Transverse colon (tissue), 4 donors: ENCODE measurements at regions not wholly inside any gene's neighbourhood (a gene's known extent, or its start where the extent isn't known, plus 50 kb on each side); places are given as distances from the start of the nearest gene placed in this dataset.
A peak's percentile ranks its signal among the peaks of the same experiment; 100 is the strongest.

ENCODE experiments used
- DNase-seq: peaks from one replicate; pipeline ENCODE4 v3.0.0-alpha.2; 2019
- H3K27ac ChIP-seq, 4 donors: fragments of 200-600 bp; sonication (generic); 2 replicates each; pipeline ENCODE4 v1.5.1; 2016 to 2018; ENCODE audit warnings: inconsistent platforms in 4 of 4
- H3K27me3 ChIP-seq: fragments of 200-600 bp; sonication (generic); 2 replicates; pipeline ENCODE4 v1.5.1; 2017; ENCODE audit warnings: inconsistent platforms
- H3K36me3 ChIP-seq, 4 donors: fragments of 200-600 bp; sonication (generic); 2 replicates each; pipeline ENCODE4 v1.5.1; 2017 to 2019; ENCODE audit warnings: inconsistent platforms in 4 of 4
- H3K4me1 ChIP-seq, 4 donors: fragments of 200-600 bp; sonication (generic); 2 replicates each; pipeline ENCODE4 v1.5.1; 2017 to 2020; ENCODE audit warnings: inconsistent platforms in 4 of 4
- H3K4me3 ChIP-seq, 4 donors: fragments of 200-600 bp; sonication (generic); 1 replicate in 1 of 4; 2 replicates in 3 of 4; pipeline versions ENCODE4 v1.5.1 to v1.6.1; 2017 to 2019; ENCODE audit warnings: inconsistent platforms in 4 of 4
- H3K9me3 ChIP-seq, 2 donors: fragments of 200-600 bp; sonication (generic); 2 replicates each; pipeline ENCODE4 v1.5.1; 2017 to 2019; ENCODE audit warnings: inconsistent platforms in 2 of 2
- EP300 ChIP-seq: sonication (generic); formaldehyde crosslinking; IDR thresholded peaks from one replicate; pipeline ENCODE4 v1.6.1; 2017; ENCODE audit warnings: antibody characterized with exemption, low read depth
- POLR2A ChIP-seq: fragments of 450-650 bp; IDR thresholded peaks from one replicate; pipeline ENCODE4 v1.6.1; 2016; ENCODE audit warnings: antibody characterized with exemption, mild to moderate bottlenecking, moderate library complexity
- POLR2AphosphoS5 ChIP-seq, 3 donors: sonication (generic); formaldehyde crosslinking; IDR thresholded peaks; one replicate each; pipeline ENCODE4 v1.6.1; 2016; ENCODE audit warnings: antibody characterized with exemption in 3 of 3
- WGBS, 2 donors: methylation state at CpG; one replicate each; pipeline ENCODE4 v1.1.5; 2018; ENCODE audit warnings: low coverage in 1 of 2; 5-methylcytosine and 5-hydroxymethylcytosine counted together
- in situ Hi-C, 4 donors: fragments of 200-750 bp; cut with MboI; loops; one replicate each; pipeline versions ENCODE4 v1.15.0 to v1.15.1; 2017; ENCODE audit warnings: low sequenced_read_pairs in 3 of 4, low pct_ligation_motif_present in 1 of 4, low pct_unique_long_range_greater_than_20kb in 1 of 4
- intact Hi-C: fragments of 100-400 bp; cut with DNase I; formaldehyde crosslinking; loops from one replicate; pipeline ENCODE4 v1.15.1; 2023; ENCODE audit warnings: low total_unique reads
- TF ChIP-seq, protein P1 (sequence below), 5 experiments: fragments of 200-600 bp in 3 of 5; fragments of 450-650 bp in 2 of 5; sonication (generic) in 3 of 5; IDR thresholded peaks; 1 replicate in 2 of 5; 2 replicates in 3 of 5; pipeline ENCODE4 v1.5.1; 2016 to 2017; ENCODE audit warnings: antibody characterized with exemption in 5 of 5, inconsistent platforms in 3 of 5, mild to moderate bottlenecking in 2 of 5, moderate library complexity in 1 of 5

DNA sequence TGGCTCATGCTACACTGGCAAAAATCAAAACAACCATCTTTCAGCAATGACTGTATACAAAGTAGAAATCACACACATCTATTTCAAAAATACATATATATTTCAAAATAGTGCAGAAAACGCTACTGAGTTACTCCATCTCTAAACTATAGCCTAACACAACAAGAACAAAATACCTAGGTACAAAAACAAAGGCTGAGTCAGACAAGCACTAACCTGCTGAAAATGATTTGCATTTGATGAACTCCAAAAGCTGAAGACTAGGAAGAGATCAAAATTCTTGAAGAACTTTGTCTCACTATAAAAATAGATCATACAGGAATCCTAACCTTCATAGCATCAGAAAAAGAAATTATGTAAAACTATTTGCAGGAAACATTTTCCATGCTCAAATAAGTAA is 381.6 kb downstream of the EFNB2 start:
- Histone ChIP-seq H3K36me3 (no peaks in the 10 kb centered on the region), H3K4me3 (no peak overlapping the region), H3K9me3 (no peaks in the 10 kb centered on the region), H3K4me1 (peaks cover 3 to 34% (median 13%) of the 10 kb centered on the region in 4 donors), H3K27me3 (no peaks in the 10 kb centered on the region), H3K27ac (peak overlapping the region in 2 of 4 donors; percentile 10 to 16)
- DNase-seq, result no peak
- TF ChIP-seq POLR2AphosphoS5 (IDR thresholded peaks at IDR 0.05), result no peak
- TF ChIP-seq, protein P1, sequence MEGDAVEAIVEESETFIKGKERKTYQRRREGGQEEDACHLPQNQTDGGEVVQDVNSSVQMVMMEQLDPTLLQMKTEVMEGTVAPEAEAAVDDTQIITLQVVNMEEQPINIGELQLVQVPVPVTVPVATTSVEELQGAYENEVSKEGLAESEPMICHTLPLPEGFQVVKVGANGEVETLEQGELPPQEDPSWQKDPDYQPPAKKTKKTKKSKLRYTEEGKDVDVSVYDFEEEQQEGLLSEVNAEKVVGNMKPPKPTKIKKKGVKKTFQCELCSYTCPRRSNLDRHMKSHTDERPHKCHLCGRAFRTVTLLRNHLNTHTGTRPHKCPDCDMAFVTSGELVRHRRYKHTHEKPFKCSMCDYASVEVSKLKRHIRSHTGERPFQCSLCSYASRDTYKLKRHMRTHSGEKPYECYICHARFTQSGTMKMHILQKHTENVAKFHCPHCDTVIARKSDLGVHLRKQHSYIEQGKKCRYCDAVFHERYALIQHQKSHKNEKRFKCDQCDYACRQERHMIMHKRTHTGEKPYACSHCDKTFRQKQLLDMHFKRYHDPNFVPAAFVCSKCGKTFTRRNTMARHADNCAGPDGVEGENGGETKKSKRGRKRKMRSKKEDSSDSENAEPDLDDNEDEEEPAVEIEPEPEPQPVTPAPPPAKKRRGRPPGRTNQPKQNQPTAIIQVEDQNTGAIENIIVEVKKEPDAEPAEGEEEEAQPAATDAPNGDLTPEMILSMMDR (IDR thresholded peaks at IDR 0.05), result no peak
- TF ChIP-seq POLR2A, result no peak
- no peak for TF ChIP-seq EP300
- WGBS, 2 donors, result 76 to 87% methylated on average over 1 of the region's 1 CpG
- intact Hi-C loops, result no loop called here
- in situ Hi-C loops, result no loop called here

DNA sequence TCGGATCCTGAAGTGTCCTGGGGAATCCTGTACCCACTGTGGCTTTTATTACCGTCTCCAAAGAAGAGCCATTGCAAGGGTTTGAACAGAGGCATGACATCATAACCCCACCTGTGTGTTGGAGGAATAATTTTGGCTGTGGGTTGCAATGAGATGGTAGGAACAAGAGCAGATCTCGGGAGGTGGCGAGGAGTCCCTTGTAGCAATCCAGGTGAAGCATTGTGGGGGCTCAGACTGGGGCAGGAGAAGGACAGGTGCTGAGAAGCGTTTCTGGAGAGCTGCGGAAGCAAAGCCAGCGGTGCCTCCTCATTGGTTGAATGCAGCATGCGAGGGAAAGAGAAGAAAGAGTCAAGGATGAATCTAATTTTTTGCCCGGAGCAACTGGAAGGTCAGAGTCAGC is 382.4 kb downstream of the EFNB2 start:
- no peak for DNase-seq
- 92 to 94% methylated on average over 6 to 9 of the region's 9 CpGs for WGBS, 2 donors
- Histone ChIP-seq H3K36me3 (no peaks in the 10 kb centered on the region), H3K27ac (peak overlapping the region in 2 of 4 donors; percentile 81 to 87), H3K27me3 (no peaks in the 10 kb centered on the region), H3K4me3 (no peak overlapping the region), H3K4me1 (peaks cover 3 to 34% (median 13%) of the 10 kb centered on the region in 4 donors), H3K9me3 (no peaks in the 10 kb centered on the region)
- in situ Hi-C loops, result no loop called here
- intact Hi-C loops, result no loop called here
- TF ChIP-seq POLR2AphosphoS5 (IDR thresholded peaks at IDR 0.05), result no peak
- TF ChIP-seq POLR2A, result no peak
- TF ChIP-seq EP300, result no peak
- TF ChIP-seq, protein P1 (IDR thresholded peaks at IDR 0.05), result no peak

DNA sequence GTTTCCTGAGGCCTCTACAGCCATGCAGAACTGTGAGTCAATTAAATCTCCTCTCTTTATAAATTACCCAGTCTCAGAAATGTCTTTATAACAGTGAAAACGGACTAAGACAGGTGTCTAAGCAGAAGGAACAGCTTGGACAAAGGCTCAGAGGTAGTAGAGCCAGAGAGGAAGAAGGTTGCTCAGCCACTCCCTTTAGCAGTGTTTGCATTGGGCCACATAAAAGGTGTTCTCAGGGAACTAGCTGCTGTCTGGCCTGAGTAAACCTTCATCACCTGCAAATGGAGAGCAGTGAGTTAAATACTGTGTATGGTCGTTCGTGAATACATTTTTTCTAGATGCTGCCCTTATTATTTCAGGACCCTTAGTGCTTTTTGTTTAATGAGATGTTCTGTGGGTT is 383.4 kb downstream of the EFNB2 start:
- 42 to 60% methylated on average over 1 to 3 of the region's 3 CpGs for WGBS, 2 donors
- TF ChIP-seq, protein P1 (IDR thresholded peaks at IDR 0.05), result no peak
- TF ChIP-seq POLR2A (no peak), EP300 (no peak), POLR2AphosphoS5 (IDR thresholded peaks at IDR 0.05) (peak in 1 of 3 donors; percentile 46)
- peaks cover 3 to 38% (median 13%) of the 10 kb centered on the region in 4 donors for H3K4me1 ChIP-seq
- intact Hi-C loops (no loop called here), in situ Hi-C loops (no loop called here)
- H3K9me3 ChIP-seq, result no peaks in the 10 kb centered on the region
- H3K27me3 ChIP-seq, result no peaks in the 10 kb centered on the region
- H3K36me3 ChIP-seq, result no peaks in the 10 kb centered on the region
- peak overlapping the region; percentile 76 to 87 (median 83) for H3K27ac ChIP-seq
- no peak overlapping the region for H3K4me3 ChIP-seq
- DNase-seq, result peak; percentile 44

DNA sequence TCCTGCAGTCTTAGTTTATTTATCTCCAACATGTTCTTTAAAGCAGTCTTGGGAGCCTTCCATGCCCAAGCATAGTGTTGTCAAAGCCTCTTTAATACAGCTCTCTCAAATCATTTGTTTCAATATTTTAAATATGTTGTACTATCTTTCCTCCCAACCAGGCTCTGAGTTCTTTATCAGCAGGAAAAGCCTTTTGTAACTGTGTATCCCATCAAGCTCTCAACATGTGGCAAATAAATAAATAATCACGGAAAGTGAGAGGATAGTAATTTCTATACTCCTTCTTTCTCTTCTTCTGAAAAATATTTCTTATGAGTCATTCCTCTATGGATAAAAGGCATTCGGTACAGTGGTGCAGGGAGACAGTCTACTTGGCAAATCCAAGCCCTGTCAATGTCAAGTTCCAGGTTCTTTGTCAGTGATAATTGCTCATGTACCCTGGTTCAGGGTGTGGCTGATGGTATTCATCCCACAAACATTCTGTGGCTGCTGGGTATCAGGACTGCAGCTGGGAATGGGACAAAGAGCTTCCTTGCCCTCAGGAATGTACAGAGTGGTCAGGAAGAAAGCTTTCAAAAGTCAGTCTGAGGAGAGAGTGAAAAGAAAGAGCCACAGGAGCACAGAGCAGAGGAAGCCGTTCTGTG is 384.3 kb downstream of the EFNB2 start:
- intact Hi-C loops (no loop called here), in situ Hi-C loops (no loop called here)
- peak; percentile 37 for DNase-seq
- Histone ChIP-seq H3K36me3 (no peaks in the 10 kb centered on the region), H3K4me1 (peaks cover 3 to 45% (median 17%) of the 10 kb centered on the region in 4 donors), H3K9me3 (no peaks in the 10 kb centered on the region), H3K4me3 (no peak overlapping the region), H3K27me3 (no peaks in the 10 kb centered on the region), H3K27ac (peak overlapping the region; percentile 76 to 87 (median 83))
- 60 to 76% methylated on average over 3 of the region's 3 CpGs for WGBS, 2 donors
- TF ChIP-seq POLR2AphosphoS5 (IDR thresholded peaks at IDR 0.05) (peak in 1 of 3 donors; percentile 11), EP300 (no peak)
